AG04449 (cell line): ENCODE measurements at regions not wholly inside any gene's neighbourhood (a gene's known extent, or its start where the extent isn't known, plus 50 kb on each side); places are given as distances from the start of the nearest gene placed in this dataset.

Experiments
- CTCF ChIA-PET: fragments of 350-600 bp; formaldehyde crosslinking; extraction: SDS; loops from one replicate; lab custom pipeline; 2021; ENCODE audit warnings: antibody characterized with exemption; lab: Yijun Ruan, JAX
- POLR2A ChIA-PET: fragments of 400-600, 350-600 bp; formaldehyde crosslinking; extraction: SDS; loops from one replicate; lab custom pipeline; 2020; ENCODE audit warnings: antibody characterized with exemption, inconsistent platforms; lab: Yijun Ruan, JAX
- DNase-seq: peaks from one replicate; pipeline ENCODE4 v3.0.0-alpha.2; 2010; ENCODE audit warnings: low read depth, low spot score
- H3K4me3 ChIP-seq: 2 replicates; pipeline ENCODE4 v1.5.1; 2011; ENCODE audit warnings: low read depth, mild to moderate bottlenecking, control low read depth, low read length
- TF ChIP-seq, protein P1 (sequence below): IDR thresholded peaks from one replicate; pipeline ENCODE4 v1.5.1; 2011; ENCODE audit warnings: mild to moderate bottlenecking, moderate library complexity, low read length, control low read depth, inconsistent platforms; ENCODE audit not compliant: insufficient read depth; ENCODE audit errors: missing control alignments

DNA sequence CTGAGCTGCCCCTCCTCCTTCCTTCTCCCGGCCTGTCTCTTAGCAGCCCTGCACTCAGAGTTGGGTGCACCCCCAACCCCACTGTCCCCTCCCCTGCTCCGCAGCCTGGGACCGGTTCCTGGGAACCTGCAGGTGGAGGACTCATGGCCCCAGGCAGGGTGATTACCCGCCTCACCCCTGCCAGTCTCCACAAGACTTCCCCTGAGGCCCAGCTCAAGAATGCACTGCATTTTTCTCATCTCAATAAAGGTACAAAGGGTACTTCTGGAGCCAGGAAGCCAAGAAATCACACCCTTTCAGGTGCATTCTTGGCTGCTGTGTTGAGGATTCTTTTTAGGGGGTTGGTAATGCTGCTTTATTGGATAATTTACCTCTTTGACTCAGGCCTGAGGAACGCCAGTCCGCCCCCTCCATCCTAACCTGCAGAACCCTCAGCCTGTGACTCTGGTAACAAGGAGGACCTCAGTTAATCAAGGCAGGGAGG is 126.3 kb upstream of the TMPRSS2 start:
- POLR2A ChIA-PET, result no interaction called here
- no peak for DNase-seq
- CTCF ChIA-PET, result interaction anchor here (0.9 to 1.4 kb wide), 2 partner anchors 14 to 22 kb away, joined by 3 to 4 read pairs; no protein-coding TSS in a partner anchor
- no peak overlapping the region for H3K4me3 ChIP-seq
- TF ChIP-seq, protein P1, sequence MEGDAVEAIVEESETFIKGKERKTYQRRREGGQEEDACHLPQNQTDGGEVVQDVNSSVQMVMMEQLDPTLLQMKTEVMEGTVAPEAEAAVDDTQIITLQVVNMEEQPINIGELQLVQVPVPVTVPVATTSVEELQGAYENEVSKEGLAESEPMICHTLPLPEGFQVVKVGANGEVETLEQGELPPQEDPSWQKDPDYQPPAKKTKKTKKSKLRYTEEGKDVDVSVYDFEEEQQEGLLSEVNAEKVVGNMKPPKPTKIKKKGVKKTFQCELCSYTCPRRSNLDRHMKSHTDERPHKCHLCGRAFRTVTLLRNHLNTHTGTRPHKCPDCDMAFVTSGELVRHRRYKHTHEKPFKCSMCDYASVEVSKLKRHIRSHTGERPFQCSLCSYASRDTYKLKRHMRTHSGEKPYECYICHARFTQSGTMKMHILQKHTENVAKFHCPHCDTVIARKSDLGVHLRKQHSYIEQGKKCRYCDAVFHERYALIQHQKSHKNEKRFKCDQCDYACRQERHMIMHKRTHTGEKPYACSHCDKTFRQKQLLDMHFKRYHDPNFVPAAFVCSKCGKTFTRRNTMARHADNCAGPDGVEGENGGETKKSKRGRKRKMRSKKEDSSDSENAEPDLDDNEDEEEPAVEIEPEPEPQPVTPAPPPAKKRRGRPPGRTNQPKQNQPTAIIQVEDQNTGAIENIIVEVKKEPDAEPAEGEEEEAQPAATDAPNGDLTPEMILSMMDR, result no peak

DNA sequence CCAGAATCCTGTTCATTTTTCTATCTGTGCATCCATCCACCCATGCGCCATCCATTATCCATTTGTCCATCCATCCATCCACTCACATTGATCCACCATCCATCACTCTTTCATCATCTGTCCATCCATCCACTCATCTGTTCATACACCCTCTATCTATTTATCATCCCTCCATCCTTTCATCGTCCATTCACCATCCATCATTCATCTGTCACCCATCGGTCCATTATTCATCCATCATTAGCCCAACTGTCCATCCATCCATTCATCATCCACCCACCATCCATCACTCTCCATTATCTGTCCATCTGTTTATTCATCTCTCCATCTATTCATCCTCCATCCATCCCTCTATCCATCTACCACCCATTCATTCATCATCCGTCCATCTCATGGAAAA is 125.7 kb upstream of the TMPRSS2 start:
- ChIA-PET POLR2A (no interaction called here), CTCF (interaction anchor here (1.4 kb wide), 1 partner anchor 21 kb away, joined by 4 read pairs; no protein-coding TSS in a partner anchor)
- H3K4me3 ChIP-seq, result no peak overlapping the region
- TF ChIP-seq, protein P1, result no peak
- no peak for DNase-seq

DNA sequence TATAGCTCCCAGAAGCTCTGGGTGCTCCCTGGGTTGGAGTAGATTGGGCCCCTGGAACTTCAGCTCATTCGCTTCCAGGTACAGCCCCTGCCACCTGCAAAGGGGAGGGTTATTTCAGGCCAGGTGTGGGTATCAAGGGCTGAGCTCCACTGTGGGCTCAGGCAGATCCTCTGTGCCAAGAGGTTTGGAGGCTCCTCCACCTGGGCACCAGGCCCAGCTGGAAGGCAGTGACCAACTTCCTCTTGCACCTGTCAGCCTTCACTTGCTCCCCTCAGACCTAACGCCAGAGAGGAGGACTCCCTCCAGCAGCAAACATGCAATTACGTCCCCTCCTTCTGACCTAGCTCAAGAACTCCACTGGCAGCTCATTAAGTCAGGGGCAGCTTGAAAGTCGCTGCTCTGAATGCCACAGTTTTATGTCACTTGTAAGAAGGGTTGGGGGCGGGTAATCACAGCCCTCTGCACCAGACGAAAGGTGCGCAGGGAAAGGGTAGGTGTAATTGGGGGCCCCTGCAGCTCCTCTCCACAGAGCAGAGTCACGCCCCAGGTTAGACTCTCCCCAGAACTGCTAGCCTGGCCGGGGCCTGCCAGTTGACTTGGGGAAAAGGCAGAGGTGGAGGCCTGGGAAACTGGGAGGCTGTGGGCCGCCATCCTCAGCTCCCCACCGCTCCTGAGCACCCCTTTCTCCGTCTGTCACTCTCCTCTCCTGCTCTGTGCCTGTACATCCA is 125.0 kb upstream of the TMPRSS2 start:
- DNase-seq, result no peak
- TF ChIP-seq, protein P1, result no peak
- H3K4me3 ChIP-seq, result no peak overlapping the region
- ChIA-PET POLR2A (no interaction called here), CTCF (interaction anchor here (1.8 to 1.9 kb wide), 2 partner anchors 10 to 184 kb away, joined by 5 to 10 read pairs; no protein-coding TSS in a partner anchor)

DNA sequence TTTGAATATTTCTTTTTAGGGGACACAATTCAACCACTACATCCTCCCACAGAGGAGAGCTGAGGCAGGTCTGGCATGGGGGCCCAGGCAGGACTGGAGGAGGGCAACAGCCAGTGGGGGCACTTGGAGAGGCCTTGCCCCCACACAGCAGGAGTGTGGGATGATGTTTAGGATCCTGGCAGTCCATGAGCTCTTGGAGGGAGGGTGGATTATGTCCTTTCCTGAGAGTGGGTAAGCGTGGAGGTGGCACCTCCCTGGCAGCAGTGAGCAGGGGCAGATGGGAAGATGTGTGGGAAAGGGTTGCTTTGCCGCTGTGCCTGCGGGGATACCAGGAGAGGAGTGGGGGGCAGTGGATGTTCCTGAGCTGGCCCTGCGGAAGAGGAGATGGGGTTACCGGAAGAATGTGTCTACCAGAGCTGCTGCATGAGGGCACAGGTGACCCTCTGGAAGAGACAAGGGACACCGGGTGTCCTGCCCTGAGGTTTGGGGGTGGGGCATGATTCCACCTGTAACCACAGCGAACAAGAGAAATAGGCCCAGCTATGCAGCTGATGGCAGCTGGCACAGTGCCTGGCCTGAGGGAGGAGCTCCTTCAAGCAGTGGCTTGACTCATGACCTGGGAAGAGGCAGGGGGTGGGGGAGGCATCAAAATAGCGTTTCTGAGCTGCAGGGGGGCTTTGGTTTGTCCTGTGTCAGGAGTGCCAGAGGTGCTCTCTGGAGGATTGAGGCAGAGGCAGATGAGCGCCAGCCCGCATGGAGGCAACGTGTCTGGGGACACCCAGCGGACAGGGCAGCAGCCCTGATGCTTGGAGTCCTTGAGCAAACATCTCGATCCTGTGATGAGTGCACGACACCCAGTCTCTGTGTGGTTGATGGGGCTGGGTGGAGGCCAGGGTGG is 123.9 kb upstream of the TMPRSS2 start:
- no peak overlapping the region for H3K4me3 ChIP-seq
- TF ChIP-seq, protein P1, result no peak
- DNase-seq, result no peak
- CTCF ChIA-PET, result interaction anchor here (1.0 to 1.9 kb wide), 5 partner anchors 11 to 185 kb away, joined by 3 to 10 read pairs (median 4); no protein-coding TSS in a partner anchor
- POLR2A ChIA-PET, result interaction anchor here (0.8 kb wide), 1 partner anchor 10 kb away, joined by 3 read pairs; no protein-coding TSS in a partner anchor

DNA sequence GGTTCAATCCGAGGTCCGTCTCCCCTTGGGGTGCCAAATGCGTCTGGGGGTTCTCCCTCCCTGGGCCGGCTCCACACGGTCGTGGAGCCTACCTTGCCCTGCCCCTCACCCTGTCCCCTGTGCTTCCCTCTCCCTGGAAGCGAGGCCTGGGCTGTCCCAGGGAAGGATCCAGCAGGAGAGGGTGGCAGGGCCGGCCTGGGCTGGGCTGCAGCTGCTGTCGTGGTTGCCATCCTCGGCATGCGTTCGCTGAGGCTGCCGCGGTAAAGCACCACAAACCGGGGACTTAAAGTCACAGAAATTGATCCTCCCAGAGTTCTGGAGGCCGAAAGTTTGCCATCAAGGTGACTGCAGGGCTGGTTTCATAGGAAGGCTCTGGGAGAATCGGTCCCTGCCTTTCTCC is 123.0 kb upstream of the TMPRSS2 start:
- no peak for DNase-seq
- ChIA-PET POLR2A (interaction anchor here (1.0 kb wide), 1 partner anchor 15 kb away, joined by 4 read pairs; no protein-coding TSS in a partner anchor), CTCF (interaction anchor here (1.3 to 2.1 kb wide), 3 partner anchors 14 to 20 kb away, joined by 4 to 7 read pairs (median 4); no protein-coding TSS in a partner anchor)
- TF ChIP-seq, protein P1, result no peak
- H3K4me3 ChIP-seq, result no peak overlapping the region
